Mucosa of rectum (tissue), 2 donors: ENCODE measurements at regions not wholly inside any gene's neighbourhood (a gene's known extent, or its start where the extent isn't known, plus 50 kb on each side); places are given as distances from the start of the nearest gene placed in this dataset.
A peak's percentile ranks its signal among the peaks of the same experiment; 100 is the strongest.

Experiments
- H3K27ac ChIP-seq, 2 donors: one replicate each; pipeline ENCODE4 v1.7.0; 2013; ENCODE audit warnings: inconsistent platforms in 2 of 2, low read depth in 2 of 2, low read length in 2 of 2
- H3K27me3 ChIP-seq, 2 donors: one replicate each; pipeline ENCODE4 v1.7.0; 2013; ENCODE audit warnings: low read length in 2 of 2; ENCODE audit not compliant: control insufficient read depth in 2 of 2, insufficient read depth in 2 of 2
- H3K36me3 ChIP-seq, 2 donors: one replicate each; pipeline ENCODE4 v1.7.0; 2013; ENCODE audit warnings: low read length in 2 of 2; ENCODE audit not compliant: control insufficient read depth in 2 of 2, insufficient read depth in 2 of 2
- H3K4me1 ChIP-seq, 2 donors: one replicate each; pipeline ENCODE4 v1.7.0; 2013; ENCODE audit warnings: low read length in 2 of 2, mild to moderate bottlenecking in 1 of 2; ENCODE audit not compliant: control insufficient read depth in 2 of 2, insufficient read depth in 2 of 2
- H3K4me3 ChIP-seq, 2 donors: one replicate each; pipeline ENCODE4 v1.7.0; 2013; ENCODE audit warnings: low read length in 2 of 2
- H3K9ac ChIP-seq, 2 donors: one replicate each; pipeline ENCODE4 v1.7.0; 2013; ENCODE audit warnings: low read length in 2 of 2, low read depth in 1 of 2, mild to moderate bottlenecking in 1 of 2
- H3K9me3 ChIP-seq, 2 donors: one replicate each; pipeline ENCODE4 v1.7.0; 2013; ENCODE audit warnings: low read length in 2 of 2; ENCODE audit not compliant: control insufficient read depth in 2 of 2
- donor health status: healthy.
- donor health status: Normal muscosa, but diverticular disease.

DNA sequence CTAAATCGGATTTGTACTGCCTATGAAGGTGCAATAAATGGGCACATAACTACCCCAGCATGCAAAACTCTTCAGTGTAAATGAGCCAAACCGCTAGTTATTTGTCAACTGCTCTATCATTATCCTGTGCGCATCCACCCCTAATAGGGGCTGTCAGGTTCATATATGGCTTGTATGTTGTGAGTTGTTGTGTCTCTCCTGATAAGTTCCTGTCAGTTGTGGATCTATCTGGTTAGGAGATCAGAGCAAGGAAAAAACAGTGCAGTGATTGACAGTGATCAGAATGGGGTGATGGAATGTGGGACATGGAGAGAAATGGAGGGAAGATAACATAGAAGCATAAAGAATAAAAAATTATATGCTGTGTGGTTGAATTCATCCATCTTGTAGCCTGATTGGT, 686.9 kb upstream of the ID4 start:
- Histone ChIP-seq H3K36me3 (no peaks in the 10 kb centered on the region), H3K4me1 (peaks cover 0 to 2% of the 10 kb centered on the region in 2 donors), H3K27ac (no peak overlapping the region), H3K9ac (no peak overlapping the region), H3K9me3 (no peaks in the 10 kb centered on the region), H3K27me3 (no peaks in the 10 kb centered on the region), H3K4me3 (no peak overlapping the region)

DNA sequence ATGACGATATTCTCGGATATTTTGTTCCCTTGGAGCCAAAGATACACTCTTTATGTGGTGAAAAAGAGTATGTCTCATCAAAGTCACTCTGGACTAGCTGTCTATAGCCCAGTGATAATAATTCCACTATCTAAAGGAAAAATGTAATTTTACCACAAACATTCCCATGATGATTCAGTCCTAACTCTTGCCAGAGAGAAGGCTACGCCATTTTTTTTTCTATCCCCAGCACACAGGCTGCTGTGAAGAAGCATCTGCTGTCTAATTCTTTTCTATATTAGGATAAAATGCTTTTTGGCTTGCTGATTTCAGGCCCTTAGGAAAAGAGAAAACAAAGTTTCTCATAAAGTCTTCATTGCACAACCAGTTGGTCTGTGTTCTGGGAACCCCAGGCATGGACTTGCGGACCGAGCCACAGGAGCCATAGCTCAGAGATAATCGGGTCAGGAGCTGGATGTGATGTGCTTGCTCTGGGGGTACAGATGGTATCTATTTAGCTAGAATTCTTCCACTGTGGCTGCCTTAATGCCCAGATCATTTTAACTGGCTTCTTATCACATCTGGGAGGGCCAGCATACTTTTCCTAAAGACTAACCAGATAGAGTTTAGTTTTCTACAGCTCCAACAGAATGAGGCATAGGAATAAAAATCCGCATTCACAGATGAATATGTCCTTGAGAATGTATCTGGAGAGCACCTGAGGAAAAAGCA, 683.7 kb upstream of the ID4 start:
- Histone ChIP-seq H3K27ac (peak overlapping the region; percentile 66 to 69), H3K9me3 (no peaks in the 10 kb centered on the region), H3K4me3 (no peak overlapping the region)

DNA sequence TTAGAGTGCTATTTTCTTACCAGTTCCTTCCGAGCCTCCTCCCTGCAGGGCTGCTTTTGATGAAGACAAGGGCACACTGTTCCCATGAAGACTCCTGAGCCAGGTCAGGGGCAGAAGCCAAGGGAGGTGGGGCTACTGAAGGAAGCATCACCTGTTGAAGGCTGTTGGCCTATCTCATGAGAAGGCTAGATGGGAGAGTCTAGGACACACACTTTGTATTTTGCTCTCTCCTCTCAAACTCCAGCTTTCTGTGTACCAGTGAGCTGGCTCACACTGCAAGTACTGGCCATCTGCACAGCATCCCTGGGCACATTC, 683.2 kb upstream of the ID4 start:
- Histone ChIP-seq H3K4me1 (peaks cover 0 to 2% of the 10 kb centered on the region in 2 donors), H3K9ac (no peak overlapping the region), H3K9me3 (no peaks in the 10 kb centered on the region), H3K4me3 (no peak overlapping the region), H3K27ac (peak overlapping the region; percentile 66 to 69), H3K36me3 (no peaks in the 10 kb centered on the region), H3K27me3 (no peaks in the 10 kb centered on the region)

More for the DNA sequence above, 683.7 kb upstream of the ID4 start:
- Histone ChIP-seq H3K36me3 (no peaks in the 10 kb centered on the region), H3K9ac (no peak overlapping the region), H3K4me1 (peaks cover 0 to 2% of the 10 kb centered on the region in 2 donors), H3K27me3 (no peaks in the 10 kb centered on the region)

DNA sequence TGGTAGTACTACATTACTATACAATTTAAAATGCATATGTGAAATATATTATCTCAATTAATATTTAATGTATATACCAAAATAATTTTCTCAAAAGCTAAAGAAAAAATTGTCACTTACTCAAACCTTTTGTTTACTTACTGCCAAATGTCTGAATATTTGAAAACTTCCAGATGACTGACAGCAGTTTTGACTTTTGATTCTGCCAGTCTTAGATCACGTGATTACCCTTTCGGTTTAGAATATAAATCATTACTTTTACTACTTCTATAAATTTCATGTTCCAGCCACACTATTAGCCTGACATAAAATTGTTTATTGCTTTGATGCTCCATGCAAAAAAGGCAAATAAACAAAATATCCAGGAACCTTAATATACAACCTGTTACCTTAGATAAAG, 680.7 kb upstream of the ID4 start:
- H3K4me3 ChIP-seq = no peak overlapping the region
- H3K4me1 ChIP-seq = peaks cover 0 to 2% of the 10 kb centered on the region in 2 donors
- no peaks in the 10 kb centered on the region for H3K9me3 ChIP-seq
- no peak overlapping the region for H3K9ac ChIP-seq
- no peak overlapping the region for H3K27ac ChIP-seq
- no peaks in the 10 kb centered on the region for H3K27me3 ChIP-seq
- H3K36me3 ChIP-seq = no peaks in the 10 kb centered on the region

DNA sequence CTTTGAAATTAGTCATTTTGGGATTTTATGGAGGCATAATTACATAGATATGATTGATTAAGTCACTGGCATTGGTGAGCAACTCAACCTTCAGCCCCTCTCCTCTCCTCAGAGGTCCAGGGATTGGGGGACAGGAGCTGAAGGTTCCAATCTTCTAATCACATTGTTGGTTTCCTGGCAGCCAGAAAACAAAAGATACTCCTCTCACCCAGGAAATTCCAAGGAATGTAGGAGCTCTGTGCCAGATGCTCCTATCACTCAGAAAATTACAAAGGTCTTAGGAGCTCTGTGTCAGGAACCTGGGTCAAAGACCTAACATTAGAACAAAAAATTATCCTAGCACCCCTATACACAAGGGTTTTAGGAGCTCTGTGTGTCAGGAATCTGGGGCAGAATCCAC, 679.7 kb upstream of the ID4 start:
- no peaks in the 10 kb centered on the region for H3K36me3 ChIP-seq
- H3K27ac ChIP-seq = no peak overlapping the region
- no peak overlapping the region for H3K9ac ChIP-seq
- H3K9me3 ChIP-seq = no peaks in the 10 kb centered on the region
- no peak overlapping the region for H3K4me3 ChIP-seq
- no peaks in the 10 kb centered on the region for H3K27me3 ChIP-seq
- peaks cover 0 to 2% of the 10 kb centered on the region in 2 donors for H3K4me1 ChIP-seq

DNA sequence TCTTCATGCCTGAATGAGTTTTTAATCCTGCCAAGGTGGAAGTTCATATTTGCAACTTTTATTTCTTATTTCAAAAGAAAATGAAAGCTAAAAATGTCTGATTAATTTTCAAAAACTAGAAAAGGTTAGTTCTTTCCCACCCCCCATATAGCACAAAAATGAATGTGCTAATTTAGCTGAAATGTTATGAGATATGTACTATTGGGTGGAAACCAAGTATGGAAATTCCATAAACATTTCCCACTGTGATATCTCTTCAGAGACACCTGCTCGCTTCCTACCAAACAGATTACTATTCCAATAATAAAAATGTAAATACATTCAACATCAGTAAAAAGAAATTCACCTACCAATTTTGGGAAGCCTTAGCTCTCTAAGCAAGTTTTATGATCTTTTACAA, 678.6 kb upstream of the ID4 start:
- Histone ChIP-seq H3K4me1 (peaks cover 0 to 2% of the 10 kb centered on the region in 2 donors), H3K4me3 (no peak overlapping the region), H3K9ac (no peak overlapping the region), H3K27ac (no peak overlapping the region), H3K27me3 (no peaks in the 10 kb centered on the region), H3K36me3 (no peaks in the 10 kb centered on the region), H3K9me3 (no peaks in the 10 kb centered on the region)

DNA sequence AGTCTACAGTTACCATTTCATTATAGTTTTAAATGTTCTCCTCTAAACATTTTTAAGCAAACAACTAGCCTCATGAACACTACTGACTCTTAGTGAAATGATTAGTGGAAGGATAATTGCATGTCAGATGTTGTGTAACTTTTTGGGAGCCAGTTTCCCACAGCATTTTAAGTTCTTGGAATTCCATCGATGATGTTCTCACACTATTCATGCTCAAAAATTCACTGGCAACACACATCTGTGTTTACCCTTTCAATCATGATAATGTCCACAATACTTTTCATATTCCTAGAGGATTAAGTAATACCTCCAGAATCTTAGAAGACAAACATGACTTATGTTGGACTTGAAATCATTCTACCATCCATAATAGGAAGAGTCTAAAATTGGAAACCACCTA, 678.1 kb upstream of the ID4 start:
- Histone ChIP-seq H3K9ac (no peak overlapping the region), H3K27me3 (no peaks in the 10 kb centered on the region), H3K4me3 (no peak overlapping the region), H3K27ac (peak overlapping the region in 1 of 2 donors; percentile 5), H3K4me1 (peaks cover 0 to under 1% of the 10 kb centered on the region in 2 donors), H3K9me3 (no peaks in the 10 kb centered on the region), H3K36me3 (no peaks in the 10 kb centered on the region)

DNA sequence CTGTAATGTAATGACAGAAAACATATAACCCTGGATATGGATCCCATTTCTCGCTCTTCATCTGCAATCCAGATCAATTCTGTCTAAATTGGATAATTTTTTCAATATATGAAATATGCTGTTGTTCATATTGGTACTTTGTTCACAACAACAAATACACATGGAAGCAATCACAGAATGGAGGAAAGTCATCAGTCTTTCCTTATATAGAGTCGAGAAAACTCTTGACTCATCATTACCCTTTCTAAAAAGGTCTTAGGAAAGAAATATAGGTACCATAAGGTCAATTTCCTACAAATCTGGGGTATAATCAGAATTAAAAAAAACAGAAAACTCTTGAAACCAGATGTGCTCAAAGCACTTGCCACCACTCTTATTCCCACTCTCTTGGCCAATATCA, 677.6 kb upstream of the ID4 start:
- Histone ChIP-seq H3K36me3 (no peaks in the 10 kb centered on the region), H3K4me3 (no peak overlapping the region), H3K4me1 (no peaks in the 10 kb centered on the region), H3K27ac (peak overlapping the region in 1 of 2 donors; percentile 5), H3K9me3 (no peaks in the 10 kb centered on the region), H3K27me3 (no peaks in the 10 kb centered on the region), H3K9ac (no peak overlapping the region)

DNA sequence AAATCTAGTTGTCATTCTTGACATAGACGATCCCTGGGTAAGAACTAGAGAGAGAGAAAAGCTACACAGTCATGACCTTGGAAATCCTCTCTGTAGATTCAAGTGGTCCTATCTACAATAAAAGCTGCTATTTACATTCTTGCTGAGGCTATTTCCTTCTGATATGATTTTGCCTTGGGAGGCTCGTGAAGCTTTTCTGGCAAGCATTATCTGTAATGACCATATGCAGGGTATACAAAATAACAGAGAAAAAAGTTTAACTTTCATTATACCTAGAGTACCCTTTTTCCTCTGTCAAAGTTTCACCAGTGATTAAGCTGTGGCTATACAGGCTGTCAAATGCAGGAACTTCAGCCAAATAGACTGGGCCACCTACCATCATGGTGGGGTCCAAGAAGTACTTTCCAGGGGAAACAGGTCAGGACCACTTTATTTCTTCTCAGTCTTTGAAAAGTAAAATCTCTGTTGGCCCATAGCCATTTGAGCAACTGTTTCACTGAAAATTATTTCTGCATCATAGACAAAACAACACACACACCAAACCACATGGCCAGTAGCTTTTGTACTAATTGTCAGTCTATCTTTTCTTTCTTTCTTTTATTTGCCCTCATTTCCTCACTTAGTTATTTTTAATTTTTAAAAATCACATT, 677.0 kb upstream of the ID4 start:
- H3K9ac ChIP-seq = no peak overlapping the region
- no peaks in the 10 kb centered on the region for H3K27me3 ChIP-seq
- H3K4me1 ChIP-seq = no peaks in the 10 kb centered on the region
- no peak overlapping the region for H3K4me3 ChIP-seq
- H3K36me3 ChIP-seq = no peaks in the 10 kb centered on the region
- H3K9me3 ChIP-seq = no peaks in the 10 kb centered on the region
- peak overlapping the region in 1 of 2 donors; percentile 5 for H3K27ac ChIP-seq

DNA sequence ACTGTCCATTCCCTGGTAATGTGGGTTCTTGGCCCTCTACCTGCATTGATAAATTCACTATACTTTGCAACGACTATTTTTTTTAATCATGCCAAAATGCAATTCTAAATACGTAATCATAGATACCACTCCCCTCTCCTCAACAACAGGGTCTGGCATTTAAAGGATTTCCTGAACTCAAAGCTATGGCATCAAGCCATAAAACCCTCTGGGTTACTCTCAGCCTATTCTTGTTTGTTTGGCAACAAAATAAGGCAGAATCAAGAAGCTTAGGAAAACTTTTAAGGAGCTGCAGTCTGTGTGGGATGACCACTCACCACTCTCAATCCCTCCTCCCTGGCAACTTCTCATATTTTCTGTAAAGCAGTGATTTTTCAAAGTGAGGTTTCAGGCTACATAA, 669.9 kb upstream of the ID4 start:
- H3K4me1 ChIP-seq = no peaks in the 10 kb centered on the region
- H3K9me3 ChIP-seq = no peaks in the 10 kb centered on the region
- no peak overlapping the region for H3K4me3 ChIP-seq
- H3K27ac ChIP-seq = no peak overlapping the region
- H3K9ac ChIP-seq = no peak overlapping the region
- no peaks in the 10 kb centered on the region for H3K36me3 ChIP-seq
- no peaks in the 10 kb centered on the region for H3K27me3 ChIP-seq
